ENCODE measurements at regions not wholly inside any gene's neighbourhood (a gene's known extent, or its start where the extent isn't known, plus 50 kb on each side); places are given as distances from the start of the nearest gene placed in this dataset.

DNA sequence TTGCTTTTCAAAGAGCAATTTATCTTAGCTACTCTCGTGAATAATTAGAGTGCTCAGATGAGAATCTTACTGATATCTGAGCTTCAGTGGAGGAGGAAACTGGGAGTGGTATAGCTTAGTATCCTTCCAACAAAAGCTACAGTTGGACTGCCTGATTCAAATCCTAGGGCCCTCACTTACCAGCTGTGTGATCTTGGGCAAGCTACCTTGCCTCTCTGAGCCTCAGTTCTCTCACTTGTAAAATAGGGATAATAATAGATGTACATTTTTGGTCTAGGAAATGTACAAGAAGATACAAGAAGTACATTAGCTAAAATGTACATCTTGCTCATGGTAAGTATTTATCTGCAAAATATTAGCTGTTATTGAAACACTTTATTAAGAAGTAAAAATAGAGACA is 502.0 kb downstream of the HAPSTR1 start:
- TF ChIP-seq CTCF (IDR thresholded peaks at IDR 0.05) (no peak), ZNF317 (CRISPR knock-in tag; IDR thresholded peaks at IDR 0.05; ENCODE audit: borderline replicate concordance, low read depth) (no peak), FOXP4 (CRISPR knock-in tag; IDR thresholded peaks at IDR 0.05) (no peak), HMGA2 (CRISPR knock-in tag; IDR thresholded peaks at IDR 0.05) (no peak), NR3C1 (CRISPR knock-in tag; conservative IDR thresholded peaks at IDR 0.05; ENCODE audit: low read depth) (no peak), STAT6 (CRISPR knock-in tag; conservative IDR thresholded peaks at IDR 0.05; ENCODE audit: low read depth) (no peak), FOXJ3 (CRISPR knock-in tag; IDR thresholded peaks at IDR 0.05; ENCODE audit: borderline replicate concordance) (no peak), NFE2L1 (CRISPR knock-in tag; IDR thresholded peaks at IDR 0.05) (no peak), FOXK1 (CRISPR knock-in tag; IDR thresholded peaks at IDR 0.05) (no peak)
- TF ChIP-seq, protein P1, sequence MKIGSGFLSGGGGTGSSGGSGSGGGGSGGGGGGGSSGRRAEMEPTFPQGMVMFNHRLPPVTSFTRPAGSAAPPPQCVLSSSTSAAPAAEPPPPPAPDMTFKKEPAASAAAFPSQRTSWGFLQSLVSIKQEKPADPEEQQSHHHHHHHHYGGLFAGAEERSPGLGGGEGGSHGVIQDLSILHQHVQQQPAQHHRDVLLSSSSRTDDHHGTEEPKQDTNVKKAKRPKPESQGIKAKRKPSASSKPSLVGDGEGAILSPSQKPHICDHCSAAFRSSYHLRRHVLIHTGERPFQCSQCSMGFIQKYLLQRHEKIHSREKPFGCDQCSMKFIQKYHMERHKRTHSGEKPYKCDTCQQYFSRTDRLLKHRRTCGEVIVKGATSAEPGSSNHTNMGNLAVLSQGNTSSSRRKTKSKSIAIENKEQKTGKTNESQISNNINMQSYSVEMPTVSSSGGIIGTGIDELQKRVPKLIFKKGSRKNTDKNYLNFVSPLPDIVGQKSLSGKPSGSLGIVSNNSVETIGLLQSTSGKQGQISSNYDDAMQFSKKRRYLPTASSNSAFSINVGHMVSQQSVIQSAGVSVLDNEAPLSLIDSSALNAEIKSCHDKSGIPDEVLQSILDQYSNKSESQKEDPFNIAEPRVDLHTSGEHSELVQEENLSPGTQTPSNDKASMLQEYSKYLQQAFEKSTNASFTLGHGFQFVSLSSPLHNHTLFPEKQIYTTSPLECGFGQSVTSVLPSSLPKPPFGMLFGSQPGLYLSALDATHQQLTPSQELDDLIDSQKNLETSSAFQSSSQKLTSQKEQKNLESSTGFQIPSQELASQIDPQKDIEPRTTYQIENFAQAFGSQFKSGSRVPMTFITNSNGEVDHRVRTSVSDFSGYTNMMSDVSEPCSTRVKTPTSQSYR (CRISPR knock-in tag; IDR thresholded peaks at IDR 0.05) = no peak
- TF ChIP-seq, protein P2, sequence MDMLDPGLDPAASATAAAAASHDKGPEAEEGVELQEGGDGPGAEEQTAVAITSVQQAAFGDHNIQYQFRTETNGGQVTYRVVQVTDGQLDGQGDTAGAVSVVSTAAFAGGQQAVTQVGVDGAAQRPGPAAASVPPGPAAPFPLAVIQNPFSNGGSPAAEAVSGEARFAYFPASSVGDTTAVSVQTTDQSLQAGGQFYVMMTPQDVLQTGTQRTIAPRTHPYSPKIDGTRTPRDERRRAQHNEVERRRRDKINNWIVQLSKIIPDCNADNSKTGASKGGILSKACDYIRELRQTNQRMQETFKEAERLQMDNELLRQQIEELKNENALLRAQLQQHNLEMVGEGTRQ (CRISPR knock-in tag; IDR thresholded peaks at IDR 0.05) = no peak

All from WTC11 (cell line).